ENCODE measurements at regions not wholly inside any gene's neighbourhood (a gene's known extent, or its start where the extent isn't known, plus 50 kb on each side); places are given as distances from the start of the nearest gene placed in this dataset.

- POLR2A ChIA-PET = no interaction called here
- Histone ChIP-seq H3K9me3 (no peaks in the 10 kb centered on the region), H3K4me1 (no peaks in the 10 kb centered on the region), H3K4me3 (ENCODE audit: low read depth, low read length) (no peak overlapping the region), H3K27me3 (replicated peaks; ENCODE audit: control insufficient read depth, insufficient read depth, low read length) (no peaks in the 10 kb centered on the region), H3K36me3 (ENCODE audit: control insufficient read depth, insufficient read depth, low read length) (no peaks in the 10 kb centered on the region)
- Mint-ChIP-seq H3K9me3 (ENCODE audit: unreplicated experiment) (peaks cover 8% of the 10 kb centered on the region), H3K36me3 (ENCODE audit: insufficient read depth, unreplicated experiment) (no peaks in the 10 kb centered on the region), H3K4me3 (ENCODE audit: unreplicated experiment) (no peak overlapping the region), H3K27ac (ENCODE audit: unreplicated experiment) (no peak overlapping the region), H3K4me1 (ENCODE audit: low read depth, unreplicated experiment) (no peaks in the 10 kb centered on the region), H3K27me3 (ENCODE audit: insufficient read depth, unreplicated experiment) (peaks cover 17% of the 10 kb centered on the region)
- CTCF ChIA-PET = no interaction called here
- BruUV-seq (replicated peaks) = no TSS peak
- DNase-seq = no peak
- no peak for TF ChIP-seq CTCF (IDR thresholded peaks at IDR 0.05; ENCODE audit: insufficient read depth in 1 of 2, low read depth in 1 of 2, low read length in 1 of 2, severe bottlenecking in 1 of 2, unreplicated experiment in 1 of 2)
- intact Hi-C loops (cut with micrococcal nuclease; ENCODE audit: unreplicated experiment) = no loop called here
Observed at GRCh38 chr2:41634686-41635085, 413.1 kb upstream of the PKDCC start.

GRCh38 chr2:41644936-41645335, 402.9 kb upstream of the PKDCC start:
- intact Hi-C loops (cut with micrococcal nuclease; ENCODE audit: unreplicated experiment) = no loop called here
- H3K27ac Mint-ChIP-seq (ENCODE audit: unreplicated experiment) = no peak overlapping the region
- H3K9me3 Mint-ChIP-seq (ENCODE audit: unreplicated experiment) = no peaks in the 10 kb centered on the region
- H3K36me3 Mint-ChIP-seq (ENCODE audit: insufficient read depth, unreplicated experiment) = no peaks in the 10 kb centered on the region
- no peak overlapping the region for H3K4me3 ChIP-seq (ENCODE audit: low read depth, low read length)
- CTCF ChIA-PET = no interaction called here
- POLR2A ChIA-PET = no interaction called here
- no TSS peak for BruUV-seq (replicated peaks)
- H3K4me1 ChIP-seq = no peaks in the 10 kb centered on the region
- no peak overlapping the region for H3K4me3 Mint-ChIP-seq (ENCODE audit: unreplicated experiment)
- H3K36me3 ChIP-seq (ENCODE audit: control insufficient read depth, insufficient read depth, low read length) = no peaks in the 10 kb centered on the region
- TF ChIP-seq CTCF (IDR thresholded peaks at IDR 0.05; ENCODE audit: insufficient read depth in 1 of 2, low read depth in 1 of 2, low read length in 1 of 2, severe bottlenecking in 1 of 2, unreplicated experiment in 1 of 2) = no peak
- no peaks in the 10 kb centered on the region; the same call in 1 of the 2 replicates for H3K27me3 ChIP-seq (replicated peaks; ENCODE audit: control insufficient read depth, insufficient read depth, low read length)
- no peaks in the 10 kb centered on the region for H3K9me3 ChIP-seq
- H3K4me1 Mint-ChIP-seq (ENCODE audit: low read depth, unreplicated experiment) = no peaks in the 10 kb centered on the region
- peaks cover 7% of the 10 kb centered on the region for H3K27me3 Mint-ChIP-seq (ENCODE audit: insufficient read depth, unreplicated experiment)
- DNase-seq = no peak

GRCh38 chr2:41647468-41648050, 400.3 kb upstream of the PKDCC start:
- no peak for TF ChIP-seq CTCF (IDR thresholded peaks at IDR 0.05; ENCODE audit: insufficient read depth in 1 of 2, low read depth in 1 of 2, low read length in 1 of 2, severe bottlenecking in 1 of 2, unreplicated experiment in 1 of 2)
- ChIA-PET POLR2A (no interaction called here), CTCF (no interaction called here)
- Mint-ChIP-seq H3K27ac (ENCODE audit: unreplicated experiment) (no peak overlapping the region), H3K36me3 (ENCODE audit: insufficient read depth, unreplicated experiment) (no peaks in the 10 kb centered on the region), H3K9me3 (ENCODE audit: unreplicated experiment) (no peaks in the 10 kb centered on the region), H3K4me3 (ENCODE audit: unreplicated experiment) (no peak overlapping the region), H3K27me3 (ENCODE audit: insufficient read depth, unreplicated experiment) (peaks cover 15% of the 10 kb centered on the region), H3K4me1 (ENCODE audit: low read depth, unreplicated experiment) (no peaks in the 10 kb centered on the region)
- H3K4me1 ChIP-seq = no peaks in the 10 kb centered on the region
- BruUV-seq (replicated peaks) = no TSS peak
- no peaks in the 10 kb centered on the region; the same call in 1 of the 2 replicates for H3K27me3 ChIP-seq (replicated peaks; ENCODE audit: control insufficient read depth, insufficient read depth, low read length)
- H3K9me3 ChIP-seq = no peaks in the 10 kb centered on the region
- intact Hi-C loops (cut with micrococcal nuclease; ENCODE audit: unreplicated experiment) = no loop called here
- DNase-seq = no peak
- H3K4me3 ChIP-seq (ENCODE audit: low read depth, low read length) = no peak overlapping the region
- no peaks in the 10 kb centered on the region for H3K36me3 ChIP-seq (ENCODE audit: control insufficient read depth, insufficient read depth, low read length)
